HG03439 (cell line): ENCODE measurements at regions not wholly inside any gene's neighbourhood (a gene's known extent, or its start where the extent isn't known, plus 50 kb on each side); places are given as distances from the start of the nearest gene placed in this dataset.
"Not testable (repeated sequence)": the region's sequence is repeated elsewhere in the genome, so short reads cannot be mapped to it uniquely, and the experiment has no call there.

ENCODE experiments used
- ATAC-seq: cut with Tn5 transposase; IDR thresholded peaks from one replicate; pipeline ENCODE4 v1.9.1; 2021; ENCODE audit warnings: mild to moderate bottlenecking, moderate library complexity; ENCODE audit not compliant: unreplicated experiment

DNA sequence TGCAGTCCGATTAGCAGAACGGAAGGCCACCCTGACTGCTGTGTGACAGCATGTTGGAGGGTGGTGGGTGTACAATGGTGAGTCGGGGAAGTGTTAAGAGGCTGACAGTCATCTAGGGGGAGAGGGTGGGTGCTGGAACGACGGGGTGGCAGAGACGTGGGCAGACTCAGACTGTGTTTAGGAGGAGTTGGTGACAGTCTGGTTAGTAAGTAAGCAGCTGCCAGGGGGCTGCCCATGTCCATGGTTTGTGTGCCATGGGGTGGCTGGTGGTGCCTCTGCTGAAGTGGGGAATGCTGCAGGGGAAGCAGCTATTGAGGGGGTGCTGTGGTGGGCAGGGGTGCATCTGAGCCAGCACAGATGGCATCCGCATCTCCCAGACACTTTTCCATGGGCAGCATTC lies 51.3 kb upstream of the BOD1 start:
- no peak for ATAC-seq

DNA sequence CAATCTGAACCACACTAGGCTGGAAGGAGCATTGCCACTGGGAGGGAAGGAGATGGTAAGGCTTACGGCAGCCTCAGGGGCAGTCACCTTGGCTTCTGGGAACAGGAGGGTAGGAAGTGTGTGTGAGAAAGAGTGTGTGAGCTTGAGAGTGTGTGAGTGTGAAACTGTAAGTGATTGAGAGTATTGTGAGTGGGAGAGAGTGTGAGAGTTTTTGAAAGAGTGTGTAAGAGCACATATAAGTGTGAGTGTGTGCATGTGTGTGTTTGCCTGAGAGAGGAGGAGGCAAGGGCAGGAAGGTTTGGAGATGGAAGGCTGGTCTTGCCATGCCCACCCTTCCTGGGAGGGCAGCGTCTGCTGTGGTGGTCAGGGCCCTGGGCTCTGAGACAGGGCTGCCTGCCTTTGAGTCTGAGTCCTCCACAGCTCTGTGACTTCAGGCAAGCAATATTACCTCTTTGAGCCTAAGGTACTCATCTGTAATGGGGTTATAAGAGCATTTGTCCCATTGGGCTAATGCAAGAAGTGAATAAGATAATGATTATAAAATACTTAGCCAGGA lies 51.9 kb upstream of the BOD1 start:
- ATAC-seq, result no peak

DNA sequence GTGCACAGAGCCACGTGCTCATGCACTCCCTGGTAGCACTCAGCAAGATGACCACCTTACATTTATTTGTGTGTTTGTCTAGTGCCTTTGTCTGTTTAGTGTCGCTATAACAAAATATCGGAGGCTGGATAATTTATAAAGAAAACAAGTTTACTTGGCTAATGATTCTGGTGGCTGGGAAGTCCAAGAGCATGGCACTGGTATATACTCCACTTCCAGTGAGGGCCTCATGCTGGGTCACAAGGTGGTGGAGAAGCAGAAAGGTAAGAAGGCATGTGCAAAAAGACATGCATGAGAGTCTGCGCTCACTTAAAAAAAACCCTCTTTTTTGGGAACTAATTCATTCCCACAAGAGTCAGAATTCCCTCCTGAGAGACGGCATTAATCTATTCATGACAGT lies 52.5 kb upstream of the BOD1 start:
- no peak for ATAC-seq

DNA sequence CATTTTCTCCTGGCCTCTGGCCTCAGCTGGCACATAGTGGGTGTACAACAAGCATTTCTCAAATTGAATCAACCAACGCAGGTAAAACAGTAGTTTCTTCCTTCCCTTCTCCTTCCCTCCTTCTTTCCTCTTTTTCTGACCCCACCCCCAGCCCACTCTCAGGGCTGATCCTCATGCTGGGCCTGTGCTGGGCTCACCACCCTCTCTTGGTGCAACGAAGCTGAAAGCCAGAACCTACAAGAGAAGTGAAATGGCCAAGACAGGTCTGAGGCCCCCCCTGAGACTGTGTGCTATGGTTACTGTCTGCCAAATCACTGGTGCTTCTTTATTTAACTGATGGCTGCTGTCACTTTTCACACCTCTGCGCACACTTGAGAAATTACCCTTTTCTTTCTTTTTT lies 53.0 kb upstream of the BOD1 start:
- ATAC-seq, result no peak

DNA sequence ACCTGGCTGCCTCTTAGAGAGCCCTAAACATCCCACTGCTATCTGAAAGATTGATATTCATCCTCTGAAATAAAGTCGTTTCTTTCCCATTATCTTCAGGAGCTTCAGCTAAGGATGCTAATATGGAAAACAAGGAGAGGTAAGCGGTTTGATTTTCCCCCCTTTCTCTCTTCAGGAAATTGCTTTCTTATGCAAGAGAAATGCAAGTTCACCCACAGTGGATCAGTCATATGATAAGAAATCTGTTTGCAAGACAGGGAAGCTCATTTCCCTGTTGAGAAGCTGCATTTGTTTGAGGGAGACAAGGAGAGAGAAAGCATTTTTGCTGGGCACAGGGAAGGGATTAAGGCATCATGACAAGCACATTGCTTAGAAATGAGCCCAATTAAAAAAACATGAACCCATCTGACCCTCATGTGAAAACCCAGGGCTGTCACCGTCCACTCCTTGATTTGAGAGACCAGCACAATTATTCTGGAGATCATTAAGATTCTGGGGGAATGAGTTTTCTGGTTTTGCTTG lies 53.7 kb upstream of the BOD1 start:
- ATAC-seq, result no peak

DNA sequence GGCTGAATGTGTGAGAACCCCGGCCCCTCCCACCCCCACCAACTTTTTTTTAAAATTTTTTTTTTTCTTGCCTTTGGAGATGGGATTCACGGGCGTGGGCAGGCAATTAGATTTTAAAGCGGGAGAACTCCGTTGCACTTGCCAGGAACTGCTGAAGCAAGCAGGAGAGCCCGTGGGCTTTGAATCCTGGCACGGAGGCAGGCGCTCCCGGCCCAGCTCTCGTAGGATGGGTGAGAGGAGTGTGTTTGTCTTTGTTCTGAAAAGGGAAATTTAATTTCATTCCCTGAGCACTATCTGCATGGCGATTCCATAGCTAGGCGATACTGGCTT lies 54.3 kb upstream of the BOD1 start:
- no peak for ATAC-seq

DNA sequence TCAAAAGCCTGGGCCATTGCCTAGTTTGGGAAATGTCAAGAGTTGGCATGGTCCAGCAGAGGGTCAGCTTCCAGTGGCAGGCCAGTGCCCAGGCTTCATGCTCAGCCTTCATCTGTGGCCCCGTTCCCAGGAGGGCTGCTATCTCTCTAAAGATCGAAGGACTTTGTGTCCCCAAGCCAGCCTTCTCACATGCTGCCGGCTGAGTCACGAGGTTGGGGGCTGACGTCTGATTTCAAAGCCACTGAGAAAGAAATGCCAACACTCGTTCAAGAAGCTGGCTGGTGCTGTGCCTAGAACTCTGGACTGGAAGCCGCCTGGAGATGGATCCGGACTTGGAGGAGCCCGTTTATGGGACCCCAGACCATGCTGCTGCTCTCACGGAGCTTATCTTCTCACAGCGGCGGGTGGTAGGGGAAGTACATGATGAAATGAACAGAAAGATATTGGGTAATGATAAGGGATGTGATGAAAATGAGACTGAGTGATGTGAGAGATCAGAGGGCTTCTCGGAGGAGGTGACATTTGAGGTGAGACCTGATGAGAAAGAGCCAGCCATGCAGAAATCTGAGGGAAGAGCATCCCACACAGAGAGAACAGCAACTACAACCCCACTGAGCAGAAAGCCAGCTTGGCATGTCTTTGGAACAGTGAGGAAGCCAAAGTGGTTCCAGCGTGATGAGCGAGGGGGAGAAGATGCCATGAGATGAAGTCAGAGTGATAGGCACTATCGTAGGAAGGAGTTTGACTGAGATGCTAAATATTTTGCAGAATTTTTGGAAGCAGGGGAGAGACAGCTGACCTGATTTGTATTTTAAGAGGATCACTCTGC lies 54.9 kb upstream of the BOD1 start:
- ATAC-seq, result no peak

DNA sequence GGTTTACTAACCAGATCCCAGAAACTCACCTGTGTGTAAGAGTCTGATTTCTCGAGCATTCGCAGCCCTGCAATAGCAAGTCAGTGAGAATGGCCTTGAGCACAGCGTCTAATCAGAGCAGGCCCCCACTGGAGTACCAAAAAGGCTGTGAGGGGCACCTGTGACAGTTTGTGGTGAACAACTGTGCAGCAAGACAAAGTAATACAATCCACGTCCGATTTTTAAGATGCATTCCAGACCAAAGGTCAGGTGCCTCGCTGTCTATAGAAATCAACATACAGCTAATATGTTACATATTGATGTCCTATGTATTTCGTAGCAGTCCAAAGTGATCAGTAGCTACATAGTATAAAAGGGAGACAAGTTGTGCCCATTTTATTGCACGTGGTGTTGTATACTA lies 55.7 kb upstream of the BOD1 start:
- ATAC-seq, result no peak

DNA sequence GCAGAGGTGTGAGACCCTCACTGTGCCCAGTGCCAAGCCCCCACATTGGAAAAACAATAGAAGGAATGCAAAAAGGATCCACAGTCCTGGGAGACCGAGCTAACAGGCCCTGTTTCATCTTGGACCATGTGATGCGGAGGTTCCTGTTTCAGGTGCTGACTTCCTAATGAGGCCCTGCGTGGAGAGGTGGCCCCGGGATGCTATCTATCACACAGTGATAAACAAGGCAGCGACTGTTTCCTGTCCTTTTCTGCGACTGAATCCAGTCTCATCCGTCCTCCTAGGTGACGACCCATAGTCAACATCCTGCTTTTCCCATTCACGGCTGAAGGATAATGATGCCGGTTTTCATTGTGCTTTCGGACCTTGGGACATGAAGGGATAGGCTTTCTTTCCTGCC lies 56.4 kb upstream of the BOD1 start:
- ATAC-seq, result no peak

DNA sequence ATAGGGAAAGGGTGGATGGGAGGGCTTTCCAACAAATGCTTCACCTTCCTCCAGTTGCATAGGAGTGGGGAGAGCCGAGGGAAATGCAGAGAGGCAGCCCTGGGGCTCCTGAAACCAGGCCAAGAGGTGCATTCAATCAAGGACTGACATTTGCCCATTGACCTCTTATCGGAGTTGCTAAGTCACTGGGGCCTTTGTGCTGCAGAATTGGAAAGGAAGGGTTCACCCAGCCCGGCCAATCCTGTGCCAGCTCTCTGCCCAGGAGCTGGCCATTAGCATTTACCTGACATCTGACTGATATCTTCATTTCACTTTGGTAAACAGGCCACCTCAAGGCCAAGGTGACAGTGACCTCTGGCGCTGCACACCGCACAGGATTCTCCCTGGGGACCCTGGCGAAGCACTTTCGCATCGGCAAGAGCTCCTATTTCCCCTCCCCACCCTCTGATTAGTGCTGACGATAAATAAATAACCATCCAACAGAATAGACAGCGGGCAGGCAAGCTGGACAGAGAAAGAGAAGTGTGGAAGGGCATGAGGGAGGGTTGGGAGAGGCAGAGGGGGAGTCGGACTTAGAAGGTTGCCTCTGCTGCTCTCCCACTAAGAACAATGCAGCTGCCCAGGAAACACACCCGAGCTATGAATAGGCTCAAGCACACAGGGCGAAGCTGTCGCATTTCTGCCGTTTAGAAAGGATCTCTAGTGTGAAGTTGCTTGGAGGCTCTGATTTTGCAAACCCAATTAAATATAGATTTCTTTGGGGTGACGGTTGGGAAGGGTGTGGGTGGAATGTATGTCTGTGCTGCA lies 57.0 kb upstream of the BOD1 start:
- no peak for ATAC-seq

DNA sequence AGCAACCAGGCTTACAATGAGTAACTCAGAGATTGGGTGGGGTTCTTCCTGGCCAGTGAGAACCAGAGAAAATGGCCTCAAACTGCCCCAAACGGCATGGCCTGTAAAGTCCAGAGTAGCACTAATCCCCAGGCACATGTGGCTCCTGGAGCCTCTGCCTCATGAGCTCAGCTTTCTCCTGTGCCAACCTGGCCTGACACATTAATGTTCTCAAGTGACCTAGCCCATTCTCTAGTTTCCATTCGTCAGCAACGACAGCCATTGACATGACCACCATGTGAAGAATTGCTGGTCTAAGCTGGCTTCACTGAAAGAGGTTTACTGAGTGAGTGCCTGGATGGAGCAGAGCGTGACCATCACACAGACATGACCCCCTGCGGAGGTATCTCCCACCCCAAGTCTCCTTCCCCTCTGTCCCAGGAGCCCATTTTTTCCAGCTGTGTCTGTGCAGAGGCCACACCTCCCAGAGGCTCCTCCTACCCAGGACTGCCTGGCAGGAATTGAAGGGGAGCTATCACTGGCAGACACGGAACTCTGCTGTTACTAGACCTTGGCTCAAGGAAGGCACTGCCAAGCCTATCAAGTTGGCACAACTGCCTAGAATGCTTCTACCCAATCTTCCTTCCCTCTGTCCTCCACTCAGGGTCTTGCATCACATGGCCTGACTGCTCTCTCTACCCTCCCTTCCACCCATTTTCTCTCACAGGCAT lies 59.0 kb upstream of the BOD1 start:
- ATAC-seq, result no peak

DNA sequence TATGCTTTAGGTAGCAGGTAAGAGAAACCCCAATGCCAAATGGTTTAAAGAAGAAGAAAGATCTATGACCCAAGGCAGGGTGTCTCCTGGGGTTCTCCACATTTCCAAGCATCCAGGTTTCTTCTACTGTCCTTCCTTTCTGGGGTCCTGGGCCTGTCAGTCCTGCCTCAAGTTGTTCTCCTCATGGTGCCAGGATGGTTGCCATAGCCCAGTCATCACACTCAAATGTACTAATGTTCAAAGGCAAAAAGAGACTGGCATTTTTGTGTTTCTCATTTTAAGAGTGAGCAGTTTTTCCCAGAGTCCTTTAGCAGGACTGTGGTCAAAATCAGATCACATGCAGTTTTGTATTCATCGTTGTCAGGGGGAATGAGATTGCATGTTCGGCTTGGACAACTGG lies 59.9 kb upstream of the BOD1 start:
- no peak for ATAC-seq

DNA sequence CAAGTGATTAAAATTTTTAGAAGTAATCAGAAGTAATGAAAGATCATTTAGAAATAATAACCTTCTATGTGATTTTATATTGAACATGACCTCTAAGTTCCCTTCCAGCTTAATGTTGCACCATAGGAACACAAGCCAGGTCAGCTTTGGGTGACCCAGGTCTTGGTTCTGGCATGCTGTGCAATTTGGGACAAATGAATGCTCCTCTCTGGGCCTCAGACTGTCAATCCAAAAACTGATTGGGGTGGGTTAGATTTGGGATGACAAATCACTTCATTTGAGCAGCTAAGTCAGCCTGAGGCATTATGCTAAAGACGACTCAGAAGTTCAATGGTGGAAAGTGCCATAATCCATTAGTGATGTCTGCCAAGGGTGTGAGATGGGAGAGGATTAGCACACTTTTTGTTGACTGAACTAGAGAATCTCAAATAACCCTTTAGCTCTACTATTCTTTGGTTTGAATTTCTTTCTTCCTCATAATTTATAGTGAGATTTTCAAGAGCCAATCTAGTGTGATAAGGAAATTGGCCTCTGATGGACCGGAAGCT lies 60.7 kb upstream of the BOD1 start:
- ATAC-seq, result no peak

DNA sequence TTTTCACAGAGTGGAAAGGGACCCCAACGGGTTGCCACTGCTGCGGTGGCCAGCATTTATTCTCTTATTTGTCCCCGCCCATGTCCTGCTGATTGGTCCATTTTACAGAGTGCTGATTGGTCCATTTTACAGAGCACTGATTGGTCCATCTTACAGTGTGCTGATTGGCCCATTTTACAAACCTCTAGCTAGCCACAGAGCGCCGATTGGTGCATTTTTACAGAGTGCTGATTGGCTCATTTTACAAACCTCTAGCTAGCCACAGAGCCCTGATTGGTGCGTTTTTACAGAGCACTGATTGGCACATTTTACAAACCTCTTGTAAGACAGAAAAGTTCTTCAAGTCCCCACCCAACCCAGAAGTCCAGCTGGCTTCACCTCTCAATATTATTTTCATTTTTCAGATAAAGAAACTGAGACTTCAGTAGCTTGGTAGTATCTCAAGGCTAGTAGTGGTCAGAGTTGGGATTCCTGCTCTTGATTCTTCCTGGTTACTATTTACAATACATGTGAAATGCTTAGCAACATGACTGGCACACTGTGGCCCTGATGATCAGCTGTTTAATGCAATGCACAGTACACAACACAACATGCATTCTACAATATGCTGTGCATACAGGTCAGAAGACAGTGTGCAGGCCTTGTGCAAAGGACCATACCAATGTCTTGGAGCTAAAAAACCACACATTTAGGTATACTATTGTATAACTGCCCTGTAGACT lies 63.6 kb upstream of the BOD1 start:
- ATAC-seq, result peak; percentile 45

DNA sequence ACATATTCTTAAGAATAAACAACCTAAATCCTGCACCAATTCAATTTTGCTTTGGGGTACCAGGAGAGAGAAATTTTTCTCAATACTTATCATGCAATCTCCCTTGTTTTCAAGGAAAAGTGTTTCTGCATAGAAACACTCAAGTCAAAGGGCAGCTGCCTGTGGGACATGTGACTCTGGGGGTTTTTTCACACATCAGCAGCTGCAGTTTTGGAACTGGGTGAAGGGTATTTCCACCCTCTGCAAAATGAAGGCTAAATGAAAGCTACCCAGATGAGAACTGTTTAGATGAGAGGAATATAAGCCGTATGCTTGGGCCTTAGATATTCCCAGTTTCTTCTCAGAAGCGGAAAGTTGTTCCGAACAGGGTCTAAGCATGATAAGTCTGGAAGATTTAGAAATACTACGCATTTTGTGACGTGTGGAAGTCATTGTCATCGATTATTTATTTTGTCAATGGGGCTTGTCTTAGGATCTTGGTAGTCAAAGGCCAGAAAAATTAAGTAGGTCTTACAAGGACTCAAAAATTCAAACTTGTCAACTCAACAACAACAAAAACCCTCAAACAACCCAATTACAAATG lies 64.3 kb upstream of the BOD1 start:
- peak; percentile 74 for ATAC-seq

DNA sequence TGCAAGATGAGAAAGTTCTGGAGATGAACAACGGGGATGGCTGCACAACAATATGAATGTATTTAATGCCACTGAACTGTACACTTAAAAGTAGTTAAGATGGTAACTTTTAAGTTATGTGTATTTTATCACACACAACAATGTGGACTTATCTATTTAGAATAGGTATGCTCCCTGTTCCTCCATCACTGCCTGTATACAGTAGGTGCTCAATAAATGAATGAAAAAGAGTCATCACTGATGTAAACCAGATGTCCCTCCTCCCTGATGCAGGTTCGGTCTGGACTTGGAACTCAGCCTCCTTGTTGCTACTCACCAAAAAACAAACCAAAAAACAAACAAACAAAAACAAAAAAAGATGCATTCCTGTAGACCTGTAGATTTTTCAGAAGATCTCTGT lies 65.9 kb upstream of the BOD1 start:
- ATAC-seq, result no peak

DNA sequence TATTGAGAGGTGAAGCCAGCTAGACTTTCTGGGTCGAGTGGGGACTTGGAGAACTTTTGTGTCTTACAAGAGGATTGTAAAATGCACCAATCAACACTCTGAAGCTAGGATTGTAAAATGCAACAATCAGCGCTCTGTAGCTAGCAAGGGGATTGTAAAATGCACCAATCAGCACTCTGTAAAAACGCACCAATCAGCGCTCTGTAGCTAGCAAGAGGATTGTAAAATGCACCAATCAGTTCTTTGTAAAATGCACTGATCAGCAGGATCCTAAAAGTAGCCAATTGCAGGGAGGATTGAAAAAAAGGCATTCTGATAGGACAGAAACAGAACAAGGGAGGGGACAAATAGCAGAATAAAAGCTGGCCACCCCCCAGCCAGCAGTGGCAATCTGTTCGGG lies 68.1 kb upstream of the BOD1 start:
- ATAC-seq, result not testable (repeated sequence)

DNA sequence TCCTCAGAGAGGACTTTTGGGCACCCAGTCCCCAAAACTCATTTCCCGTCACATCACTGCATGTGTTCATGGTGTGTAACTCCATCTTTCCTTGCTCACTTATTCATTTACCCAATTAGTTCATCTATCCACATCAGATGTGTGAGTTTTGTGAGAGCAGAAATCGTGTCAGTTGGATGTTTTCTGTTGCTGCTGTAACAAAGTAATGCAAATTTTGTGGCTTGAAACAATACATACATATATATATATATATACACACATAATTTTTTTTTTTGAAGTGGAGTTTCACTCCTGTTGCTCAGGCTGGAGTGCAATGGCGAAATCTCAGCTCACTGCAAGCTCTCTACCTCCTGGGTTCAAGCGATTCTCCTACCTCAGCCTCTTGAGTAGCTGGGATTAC lies 70.5 kb upstream of the BOD1 start:
- no peak for ATAC-seq

DNA sequence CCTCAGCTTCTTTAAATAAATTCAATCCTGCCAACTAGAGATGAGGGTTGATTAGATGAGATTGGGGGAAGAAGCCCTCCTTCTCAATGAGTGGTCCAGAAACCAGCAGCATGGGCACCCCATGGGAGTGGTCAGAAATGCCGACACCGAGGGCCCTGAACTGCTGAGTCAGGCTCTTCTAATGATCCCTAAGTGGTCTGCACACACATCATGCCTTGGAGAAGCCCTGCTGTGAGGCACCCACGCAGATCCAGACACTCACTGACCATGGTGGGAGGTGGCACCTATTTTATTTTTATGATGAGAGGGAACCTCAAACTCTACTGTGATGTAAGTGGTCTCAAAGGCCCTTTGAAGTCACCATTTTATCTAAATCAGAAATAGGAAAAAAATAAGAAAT lies 72.3 kb upstream of the BOD1 start:
- ATAC-seq, result no peak

DNA sequence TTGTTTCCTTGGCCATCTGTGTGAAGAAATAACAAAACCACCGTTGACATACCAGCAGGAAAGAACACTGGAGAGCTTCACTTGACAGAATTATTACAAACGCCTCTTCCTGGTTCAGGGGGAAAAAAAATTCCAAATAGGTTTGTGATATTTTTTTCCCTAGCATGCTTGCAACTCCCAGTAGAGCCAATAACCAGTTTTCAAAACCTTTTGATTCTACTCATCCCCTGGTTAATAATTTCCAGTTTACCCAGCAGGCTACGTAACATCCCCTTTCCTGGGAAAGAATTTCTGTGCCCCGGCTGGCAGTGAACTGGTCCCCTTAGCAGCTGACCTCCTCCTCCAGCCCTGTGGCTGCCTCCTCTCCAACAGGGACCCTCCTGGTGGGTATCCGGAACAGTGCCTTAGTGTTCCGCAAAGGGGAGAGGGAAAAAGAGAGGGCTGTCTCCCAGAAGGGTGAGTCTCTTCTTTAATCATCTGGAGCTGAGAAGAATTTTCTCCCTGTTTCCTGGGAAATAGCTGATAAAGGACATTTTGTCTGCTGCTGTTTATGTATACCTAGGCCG lies 72.8 kb upstream of the BOD1 start:
- no peak for ATAC-seq
